Loucy (cell line): ENCODE measurements at regions not wholly inside any gene's neighbourhood (a gene's known extent, or its start where the extent isn't known, plus 50 kb on each side); places are given as distances from the start of the nearest gene placed in this dataset.

Experiments
- CTCF ChIP-seq: fragments of 200-600 bp; sonication (generic); conservative IDR thresholded peaks from 2 replicates; pipeline ENCODE4 v1.5.1; 2014; ENCODE audit warnings: mild to moderate bottlenecking, antibody characterized with exemption, low read length
- EZH2phosphoT487 ChIP-seq: fragments of 200-600 bp; IDR thresholded peaks from 2 replicates; pipeline ENCODE4 v1.6.1; 2018; ENCODE audit warnings: antibody characterized with exemption, mild to moderate bottlenecking, moderate library complexity, borderline replicate concordance

DNA sequence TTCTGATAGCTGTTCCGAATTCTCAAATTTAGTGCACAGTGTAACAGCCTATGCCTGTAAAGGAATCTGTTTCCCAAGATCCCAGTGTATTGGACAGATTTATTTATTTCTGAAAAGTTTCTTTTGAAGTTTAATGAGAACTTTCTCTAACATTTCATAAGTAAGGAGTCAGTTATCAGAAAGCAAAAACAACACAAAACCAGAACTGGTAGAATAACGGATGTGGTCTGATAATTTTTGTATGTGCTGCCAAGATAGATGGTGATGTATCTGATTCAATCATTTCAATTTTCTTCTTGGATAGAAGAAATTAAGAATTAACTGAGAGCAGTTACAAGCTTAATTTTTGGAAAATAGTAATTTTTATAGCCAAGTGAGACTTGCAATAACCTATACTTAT, 374.3 kb downstream of the SOCS6 start:
- no peak for TF ChIP-seq CTCF
- TF ChIP-seq EZH2phosphoT487 = no peak
